HG03196 (cell line): ENCODE measurements at regions not wholly inside any gene's neighbourhood (a gene's known extent, or its start where the extent isn't known, plus 50 kb on each side); places are given as distances from the start of the nearest gene placed in this dataset.

ENCODE experiments used
- ATAC-seq: cut with Tn5 transposase; IDR thresholded peaks from one replicate; pipeline ENCODE4 v1.9.1; 2021; ENCODE audit not compliant: unreplicated experiment

DNA sequence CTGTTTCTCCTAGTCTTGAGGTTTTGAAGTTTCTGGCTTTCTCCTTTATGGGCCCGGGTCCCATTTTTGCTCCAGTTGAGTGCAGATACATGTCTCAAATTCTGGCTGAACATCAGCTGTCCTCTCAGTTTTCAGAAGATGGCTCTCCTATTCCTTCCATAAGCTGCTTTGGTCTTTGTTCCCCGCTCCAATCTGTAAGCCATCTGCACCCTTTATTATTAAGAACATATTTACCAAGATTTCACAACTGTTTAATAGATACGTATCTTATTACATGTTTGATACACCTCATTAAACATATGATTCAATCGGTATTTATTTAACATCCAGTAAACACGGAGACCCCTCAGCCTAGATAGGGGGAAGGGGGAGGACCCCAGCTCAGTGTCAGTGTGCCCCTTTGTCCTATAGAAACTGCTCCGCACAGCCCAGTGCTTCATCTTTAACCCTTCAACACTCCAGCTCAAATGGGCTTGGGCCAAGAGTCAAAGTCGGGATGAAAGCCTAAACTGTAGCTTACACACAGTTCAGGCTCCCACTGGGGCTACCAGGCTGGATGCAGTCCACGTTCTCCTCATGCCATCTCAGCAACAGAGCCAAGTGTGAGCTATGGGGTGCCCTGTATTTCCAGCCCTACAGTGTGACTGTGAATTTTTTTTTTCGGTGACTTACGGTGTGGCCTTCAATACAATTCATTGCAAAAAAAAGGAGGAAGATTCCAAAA lies 166.0 kb upstream of the ZFHX3 start:
- no peak for ATAC-seq

DNA sequence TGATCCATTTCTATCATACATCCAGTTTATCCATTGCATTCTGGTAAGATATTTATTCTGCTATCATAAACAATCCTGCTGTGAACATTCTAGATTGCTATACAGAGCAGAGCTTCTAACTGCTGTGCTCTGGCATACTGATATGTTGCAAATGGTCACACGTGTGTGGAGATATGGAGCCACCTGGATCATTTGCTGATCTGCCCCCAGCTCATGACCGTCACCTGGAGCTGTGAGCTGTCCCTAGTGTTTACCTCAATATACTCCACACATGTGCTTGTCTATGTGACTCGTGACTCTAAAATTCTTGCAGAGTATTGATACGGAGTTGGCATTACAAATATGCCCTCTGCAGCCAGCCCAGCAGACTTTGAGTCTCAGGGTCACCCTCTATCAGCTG lies 164.5 kb upstream of the ZFHX3 start:
- ATAC-seq, result no peak

DNA sequence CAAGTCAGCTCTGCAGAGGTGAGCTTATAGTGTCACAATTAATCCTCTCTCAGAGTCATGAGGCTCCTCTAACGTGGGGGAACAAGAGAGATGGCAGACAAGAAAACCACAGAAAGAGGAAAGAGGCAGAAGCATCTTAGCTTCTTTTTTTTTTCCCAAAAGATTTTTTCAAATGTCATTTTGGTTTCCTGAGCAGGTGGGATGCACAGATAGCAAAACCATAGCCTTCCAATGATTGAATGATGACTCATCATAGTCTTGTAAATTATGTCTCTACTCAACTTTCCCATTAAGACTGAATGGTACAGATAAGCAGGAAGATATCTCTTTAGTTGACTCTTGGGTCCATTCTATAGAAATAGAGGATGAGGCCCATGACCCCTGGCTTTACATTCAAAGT lies 162.8 kb upstream of the ZFHX3 start:
- no peak for ATAC-seq

DNA sequence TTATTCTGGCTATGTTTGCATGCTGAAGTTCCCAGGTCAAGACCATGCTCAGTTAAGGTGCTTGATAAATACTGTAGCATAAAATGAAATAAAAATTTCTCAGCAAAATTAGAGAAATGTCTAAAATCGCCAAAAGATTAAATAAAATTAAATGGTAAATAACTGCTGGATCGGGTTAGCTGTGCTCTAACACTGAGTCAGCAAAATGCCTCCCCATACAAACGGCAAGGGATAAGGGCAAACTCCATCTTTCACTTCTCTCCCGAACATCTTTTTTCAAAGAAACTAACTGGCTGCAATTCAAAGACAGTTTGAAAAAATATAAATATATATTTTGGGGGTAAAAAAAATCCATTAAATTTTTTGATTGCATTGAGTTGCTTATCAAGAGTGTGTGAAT lies 162.2 kb upstream of the ZFHX3 start:
- no peak for ATAC-seq

DNA sequence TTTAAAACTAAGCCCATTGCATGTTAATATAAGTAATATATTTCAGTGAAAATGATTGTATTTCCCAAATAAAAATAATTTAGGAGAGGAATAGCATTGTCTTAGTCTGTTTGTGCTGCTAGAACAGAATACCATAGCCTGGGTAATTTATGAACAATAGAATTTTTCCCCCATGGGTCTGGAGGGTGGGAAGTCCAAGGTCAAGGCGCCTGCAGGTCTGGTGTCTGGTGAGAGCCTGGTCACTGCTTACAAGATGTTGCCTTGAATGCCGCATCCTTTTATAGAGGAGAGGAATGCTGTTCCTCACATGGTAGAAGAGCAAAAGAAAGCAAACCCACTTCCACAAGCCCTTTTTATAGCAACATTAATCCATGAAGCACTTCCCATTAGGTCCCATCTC lies 161.3 kb upstream of the ZFHX3 start:
- ATAC-seq, result no peak

DNA sequence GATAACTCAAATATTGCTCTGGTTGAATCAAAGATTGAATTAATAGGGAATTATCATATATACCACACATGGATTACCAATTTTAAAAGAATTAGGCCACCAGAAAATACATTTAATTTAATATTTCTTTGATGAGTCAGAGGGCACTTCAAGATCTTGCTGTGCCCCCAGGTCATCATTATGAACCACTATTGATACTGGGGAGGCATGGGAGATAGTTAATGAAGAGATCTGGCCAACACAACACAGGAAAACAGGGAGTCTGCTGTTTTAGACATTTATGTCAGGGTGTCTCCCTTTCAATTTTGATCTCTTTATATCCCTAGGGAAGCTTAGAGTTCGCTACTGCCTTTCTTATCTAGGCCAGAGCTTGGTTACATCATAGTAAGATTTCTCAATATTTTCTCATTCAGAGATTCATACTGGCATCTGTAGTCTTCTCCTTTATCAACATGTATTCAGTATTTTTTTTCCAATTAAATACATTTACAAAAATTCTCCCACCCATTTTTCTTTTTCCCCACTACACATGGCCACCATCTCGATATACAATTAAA lies 158.3 kb upstream of the ZFHX3 start:
- no peak for ATAC-seq

DNA sequence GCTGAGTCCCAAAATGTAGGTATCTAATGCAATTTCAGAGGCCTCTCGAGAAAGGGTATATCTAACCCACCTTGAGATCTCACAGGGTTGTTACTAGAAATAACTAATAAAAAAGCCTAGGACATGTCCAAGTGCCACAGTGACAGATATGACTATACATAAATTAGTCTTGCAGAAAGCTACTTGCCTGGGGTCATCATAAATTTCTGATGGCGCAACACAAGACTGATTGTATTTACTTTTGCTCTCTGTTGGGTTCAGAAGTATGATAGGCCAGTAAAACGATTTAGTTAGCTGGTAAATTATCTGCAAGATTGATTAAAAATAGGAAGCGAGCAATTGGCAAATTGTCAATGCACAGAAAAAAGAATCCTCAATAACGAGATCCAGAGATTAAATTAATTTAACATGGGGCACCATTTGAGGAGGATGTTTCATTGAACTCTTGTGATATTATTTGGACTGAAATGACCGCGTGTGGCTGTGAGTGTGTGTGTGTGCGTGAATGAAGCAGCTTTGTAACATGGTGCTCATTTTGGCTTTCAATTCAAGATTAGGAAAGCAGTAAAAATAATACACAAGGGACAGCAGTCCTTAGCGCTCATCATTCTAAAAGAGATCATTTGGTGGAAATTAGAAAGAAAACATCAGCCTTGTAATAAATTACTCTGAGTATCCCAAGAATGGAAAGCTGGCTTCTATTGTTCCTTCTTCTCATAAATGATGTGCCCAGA lies 157.4 kb upstream of the ZFHX3 start:
- ATAC-seq, result no peak

DNA sequence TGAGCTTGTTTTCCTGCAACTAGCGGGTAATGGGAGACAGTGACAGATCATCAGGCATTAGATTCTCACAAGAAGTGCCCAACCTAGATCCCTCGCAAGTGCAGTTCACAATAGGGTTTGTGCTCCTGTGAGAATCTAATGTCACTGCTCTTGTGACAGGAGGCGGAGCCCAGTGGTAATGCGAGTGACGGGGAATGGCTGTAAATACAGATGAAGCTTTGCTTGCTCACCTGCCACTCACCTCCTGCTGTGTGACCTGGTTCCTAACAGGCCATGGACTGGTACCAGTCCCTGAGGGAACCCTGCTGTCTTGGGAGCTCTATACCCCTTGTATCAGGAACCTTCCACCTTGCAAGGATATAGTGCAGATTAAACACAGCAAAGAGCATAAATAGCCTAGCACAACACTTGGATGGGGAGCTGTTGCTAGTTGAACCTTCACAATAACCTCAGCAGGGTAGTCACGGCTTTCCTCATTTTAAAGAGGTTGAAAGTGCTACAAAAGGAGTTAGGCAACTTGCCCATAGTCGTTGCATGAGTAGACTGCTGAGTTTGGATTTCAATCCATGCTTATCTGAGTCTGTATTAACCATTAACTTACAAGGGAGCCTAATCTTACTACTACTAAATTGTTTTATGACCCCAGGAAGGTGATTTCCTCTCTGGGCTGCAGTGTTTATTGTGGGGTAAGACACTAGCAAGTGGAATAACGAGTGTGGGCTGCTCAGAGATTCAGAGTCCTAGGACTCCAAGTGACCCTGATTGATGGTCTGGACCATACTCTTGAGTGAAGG lies 156.6 kb upstream of the ZFHX3 start:
- no peak for ATAC-seq

DNA sequence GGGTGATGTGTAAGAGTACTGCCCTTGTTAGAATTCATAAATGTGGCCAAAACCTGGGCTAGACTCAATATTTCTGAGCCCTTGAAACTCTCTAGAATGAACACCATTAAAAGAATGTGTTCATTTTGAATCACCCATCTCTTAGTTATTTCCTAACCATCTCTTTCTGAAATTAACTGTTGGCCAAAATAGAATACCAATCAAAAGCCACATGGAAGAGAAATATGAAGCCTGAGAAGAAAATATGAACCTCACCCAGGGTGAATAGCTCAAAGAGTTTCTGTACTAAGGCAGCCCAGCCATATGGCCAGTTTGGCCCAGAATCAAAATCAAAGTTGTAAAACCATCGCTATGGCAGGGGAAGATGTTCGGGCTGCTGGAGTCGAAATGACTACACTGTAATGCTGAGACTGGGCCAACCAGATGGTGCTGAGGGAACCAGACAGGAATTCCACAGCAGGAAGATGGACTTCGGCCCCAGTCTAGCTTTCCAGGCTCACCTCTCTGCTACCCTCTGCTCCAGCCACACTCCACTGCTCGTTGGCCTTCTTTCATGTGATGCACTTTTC lies 154.3 kb upstream of the ZFHX3 start:
- ATAC-seq, result no peak

DNA sequence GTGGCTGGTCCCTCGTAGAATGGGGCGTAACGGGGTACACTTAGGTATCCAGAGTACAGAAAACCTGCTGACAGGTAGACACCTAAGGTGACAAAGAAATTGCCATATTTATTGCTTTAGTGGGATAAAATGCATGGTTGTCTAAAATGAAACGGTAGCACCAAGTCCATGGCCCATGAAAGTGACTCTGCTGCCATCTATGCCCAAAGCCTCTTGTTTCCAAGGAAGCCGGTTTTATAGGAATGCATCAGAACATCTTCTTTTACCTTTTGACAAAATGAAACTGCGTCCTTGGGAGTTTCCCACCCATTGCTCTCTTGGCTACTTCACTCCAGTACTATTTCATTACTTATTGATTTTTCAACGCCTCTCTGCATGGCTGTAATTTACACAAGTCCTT lies 151.3 kb upstream of the ZFHX3 start:
- ATAC-seq, result no peak

DNA sequence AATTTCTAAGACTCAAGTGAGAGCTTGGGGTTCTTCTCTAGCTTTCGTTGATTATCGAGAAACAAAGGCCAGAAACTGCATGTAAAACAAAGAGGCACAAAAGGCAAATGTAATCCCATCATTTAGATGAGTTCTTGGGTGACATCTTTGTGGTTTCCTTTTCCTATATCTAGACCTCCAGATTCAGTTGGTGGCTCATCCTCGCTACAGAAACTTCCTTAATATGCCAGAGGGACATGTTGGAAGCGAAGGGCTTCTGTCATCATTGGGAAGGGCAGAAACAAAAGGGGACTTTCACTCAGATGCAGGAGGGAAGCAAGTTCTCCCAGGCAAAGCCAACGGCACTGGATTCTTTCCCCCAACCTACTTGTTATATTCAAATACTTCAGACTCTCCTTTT lies 150.6 kb upstream of the ZFHX3 start:
- no peak for ATAC-seq

DNA sequence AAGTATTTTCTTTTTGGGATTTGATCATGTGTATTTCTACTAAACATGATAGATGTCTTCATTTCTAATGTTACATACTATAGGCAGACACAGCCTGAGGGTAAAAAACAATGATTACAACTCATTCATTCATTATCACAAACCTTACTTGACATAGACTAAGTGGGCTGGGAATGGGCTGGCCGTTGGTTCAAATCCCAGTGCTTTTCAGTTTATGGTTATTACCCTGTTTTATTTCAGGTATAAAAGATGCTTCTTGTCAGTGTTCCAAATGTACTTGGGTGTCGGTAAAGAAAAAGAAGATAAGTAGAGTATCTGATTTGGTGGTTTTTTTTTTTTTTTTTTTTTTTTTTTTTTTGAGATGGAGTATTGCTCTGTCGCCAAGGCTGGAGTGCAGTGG lies 149.7 kb upstream of the ZFHX3 start:
- no peak for ATAC-seq

DNA sequence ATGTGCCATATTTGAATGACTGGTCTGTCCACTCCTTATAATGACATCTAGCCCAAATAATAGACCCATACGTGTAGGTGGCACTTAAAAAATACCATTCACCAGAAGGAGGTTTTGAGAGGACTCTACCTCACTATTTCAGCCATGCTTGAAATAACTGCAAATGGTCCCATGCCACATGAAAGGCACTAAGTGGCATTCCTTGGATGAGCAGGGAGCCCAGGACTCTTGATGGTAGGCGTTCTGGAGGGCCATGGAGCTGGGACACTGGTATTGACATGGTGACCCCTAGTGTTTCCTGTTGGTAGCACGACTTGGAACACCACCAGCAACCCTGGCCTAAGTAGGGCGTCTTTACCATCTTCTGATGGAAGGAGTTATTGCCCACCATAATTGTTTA lies 148.7 kb upstream of the ZFHX3 start:
- ATAC-seq, result peak; percentile 76

DNA sequence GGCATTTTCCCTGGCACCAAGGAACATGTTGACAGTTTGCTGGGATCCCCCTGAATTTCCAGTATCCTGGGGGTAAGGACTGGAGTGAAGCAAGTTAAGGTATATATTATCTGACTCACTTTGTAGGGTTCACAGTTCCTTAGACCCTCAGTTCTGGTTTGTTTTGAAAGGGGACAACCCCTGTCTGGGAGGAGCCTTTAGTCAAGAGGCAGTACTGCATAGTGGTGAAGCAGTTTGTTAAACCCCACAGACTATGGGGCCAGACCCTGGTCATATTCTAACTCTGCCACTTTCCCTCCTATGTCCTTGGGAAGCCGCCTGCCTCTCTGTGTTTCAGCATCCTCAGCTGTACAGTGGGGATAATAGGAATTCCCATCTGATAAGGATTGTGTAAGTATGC lies 145.5 kb upstream of the ZFHX3 start:
- ATAC-seq, result no peak

DNA sequence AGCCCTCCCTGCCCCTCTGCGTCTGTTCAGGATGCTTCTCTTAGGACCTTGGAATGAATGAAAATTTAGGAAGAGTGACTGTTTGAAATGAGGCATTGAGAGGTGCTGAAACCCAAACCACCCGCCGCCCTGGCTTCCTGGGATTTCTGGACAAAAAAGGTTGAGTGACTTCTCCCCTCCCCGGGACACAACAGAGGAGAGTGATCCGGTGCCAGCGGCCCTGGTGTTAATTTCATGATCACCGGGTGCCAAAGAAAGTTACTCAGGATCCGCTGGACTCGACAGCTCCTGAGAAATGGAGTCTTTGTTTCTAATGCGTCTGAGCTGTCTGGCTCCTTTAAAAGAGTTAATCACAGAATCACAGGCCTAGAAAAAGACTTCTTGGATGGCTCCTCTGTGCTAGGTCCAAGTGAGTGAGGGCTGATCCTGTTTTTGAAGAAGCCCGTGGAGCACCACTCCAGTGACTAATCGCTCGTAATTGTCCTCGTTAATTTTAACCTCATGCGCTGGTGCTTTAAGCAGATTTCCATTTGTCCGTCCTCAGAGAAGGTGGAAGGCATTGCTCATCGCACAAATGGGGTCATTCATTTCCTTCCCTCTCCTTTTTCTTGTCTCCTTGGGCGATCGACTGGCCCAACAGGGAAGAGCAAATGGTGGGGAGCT lies 144.4 kb upstream of the ZFHX3 start:
- no peak for ATAC-seq

DNA sequence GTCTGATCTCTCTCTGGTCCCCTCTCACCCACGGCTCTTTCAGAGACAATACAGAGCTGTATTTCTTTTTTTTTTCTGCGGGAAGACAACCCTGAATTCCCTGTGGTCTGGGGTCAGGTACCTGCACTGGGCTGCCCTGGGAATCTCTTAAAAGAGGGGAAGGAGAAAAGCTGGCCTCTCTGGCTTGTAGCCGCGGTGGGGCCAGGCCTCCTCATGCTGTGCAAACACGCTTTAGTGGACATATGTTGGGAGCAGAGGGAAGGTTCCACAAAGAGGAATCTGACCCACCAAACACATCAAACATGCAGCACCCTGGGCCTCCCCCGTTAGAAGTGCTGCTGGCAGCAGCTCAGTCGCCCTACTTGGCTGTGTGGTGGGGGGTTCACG lies 143.7 kb upstream of the ZFHX3 start:
- ATAC-seq, result no peak

DNA sequence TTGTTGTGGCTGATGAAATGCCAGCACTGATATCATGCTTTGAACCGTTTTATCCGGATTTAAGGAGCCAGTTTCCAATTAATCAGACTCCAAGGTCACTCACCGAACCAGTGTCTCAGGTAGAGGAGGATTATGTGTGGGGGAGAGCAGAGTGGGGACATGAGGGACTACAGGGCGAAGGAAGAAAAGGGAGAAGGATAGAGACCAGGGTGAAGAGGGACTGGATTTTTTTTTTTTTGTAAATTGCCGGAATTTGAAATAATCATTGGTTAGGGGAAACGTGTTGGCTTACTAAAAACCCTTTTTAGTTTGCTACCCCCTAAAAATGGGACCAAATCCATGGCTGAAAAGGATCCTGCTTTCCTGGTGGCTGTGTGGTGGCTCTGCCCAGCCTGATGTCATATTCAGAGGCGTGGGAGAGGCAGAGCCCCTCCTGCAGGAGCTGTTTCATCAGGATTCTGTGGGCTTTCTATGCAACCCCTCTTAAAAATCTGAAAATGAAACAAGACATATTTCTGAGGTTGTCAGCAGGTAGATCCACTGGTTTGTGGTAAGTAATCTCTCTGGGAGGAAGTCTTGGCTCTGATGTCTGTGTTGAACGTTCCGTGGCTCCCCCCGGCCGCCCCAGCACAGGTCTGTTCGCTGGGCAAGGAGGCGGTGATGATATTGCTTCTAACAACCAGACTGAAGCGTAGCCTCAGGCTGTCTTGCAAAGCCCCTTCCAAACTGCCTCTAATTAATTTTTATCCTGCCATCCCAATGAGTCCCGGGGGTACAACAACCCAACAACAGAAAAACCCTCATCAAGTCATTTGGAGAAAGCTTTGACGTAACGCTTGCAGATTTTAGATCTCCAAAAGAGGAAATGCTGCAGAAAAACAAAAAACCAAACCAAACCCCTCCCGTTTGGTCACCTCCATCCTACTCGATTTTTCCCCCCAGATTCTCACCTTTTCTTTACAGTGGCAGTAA lies 143.0 kb upstream of the ZFHX3 start:
- ATAC-seq, result no peak

DNA sequence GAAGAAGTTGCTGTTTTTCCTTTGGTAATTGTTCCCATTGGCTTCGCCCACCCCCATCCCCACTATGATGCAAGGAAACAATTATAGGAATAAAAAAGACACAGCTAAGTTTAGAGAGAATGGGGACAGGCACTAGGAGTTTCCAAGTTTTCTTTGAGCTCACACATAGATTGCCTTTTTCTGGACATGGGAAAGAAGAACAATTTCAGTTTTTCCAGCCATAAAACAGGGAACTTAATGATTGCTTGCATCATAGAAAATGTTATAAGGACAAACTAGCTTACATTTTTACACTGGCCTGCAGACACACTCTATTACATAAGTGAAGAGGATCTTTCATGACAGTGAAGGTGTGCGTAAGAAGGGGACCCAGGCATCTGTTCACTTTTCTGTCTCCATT lies 142.3 kb upstream of the ZFHX3 start:
- ATAC-seq, result no peak

DNA sequence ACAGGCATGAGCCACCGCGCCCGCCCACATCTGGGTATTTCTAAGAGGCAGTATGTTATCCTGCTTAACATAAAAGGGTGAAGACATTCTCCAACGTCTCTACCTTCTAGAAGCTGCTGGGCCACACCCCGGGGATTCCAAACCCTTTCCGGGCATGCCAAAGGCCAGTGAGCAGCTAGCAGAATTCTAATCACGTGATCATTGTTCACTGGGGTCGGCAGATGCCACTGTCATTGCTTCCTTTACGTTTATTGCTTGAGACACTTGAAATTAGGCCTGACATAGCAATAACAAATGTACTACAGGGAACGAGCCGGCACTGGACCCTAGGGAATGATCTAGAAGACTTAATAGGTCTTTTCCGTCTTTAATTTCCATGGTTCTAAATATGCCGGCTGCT lies 141.2 kb upstream of the ZFHX3 start:
- ATAC-seq, result no peak
